K562 (cell line): ENCODE measurements at regions not wholly inside any gene's neighbourhood (a gene's known extent, or its start where the extent isn't known, plus 50 kb on each side); places are given as distances from the start of the nearest gene placed in this dataset.

Experiments
- ETV1 ChIP-seq: fragments of 450-650 bp; conservative IDR thresholded peaks from 2 replicates; pipeline ENCODE4 v1.6.1; 2016; ENCODE audit warnings: missing genetic modification characterization, control low read depth, low read depth, missing compliant biosample characterization
- FOSL1 ChIP-seq: fragments of 200-800 bp; sonication (Bioruptor generic); conservative IDR thresholded peaks from 2 replicates; pipeline ENCODE4 v1.6.1; 2016; ENCODE audit warnings: missing genetic modification characterization, missing compliant biosample characterization
- FOXJ3 ChIP-seq: sonication (generic); formaldehyde crosslinking; IDR thresholded peaks from 2 replicates; pipeline ENCODE4 v1.4.0; 2020; ENCODE audit warnings: mild to moderate bottlenecking, missing genetic modification reagents
- KDM1A ChIP-seq, 2 experiments: fragments of 450-650 bp; IDR thresholded peaks; 2 replicates each; pipeline ENCODE4 v1.6.1; 2016; ENCODE audit warnings: mild to moderate bottlenecking in 2 of 2
- MIER1 ChIP-seq: fragments of 450-650 bp; IDR thresholded peaks from 2 replicates; pipeline ENCODE4 v1.6.1; 2016; ENCODE audit warnings: antibody characterized with exemption, mild to moderate bottlenecking, low read depth
- NR4A1 ChIP-seq, 2 experiments: fragments of 250-450 bp in 1 of 2; fragments of 450-650 bp in 1 of 2; sonication (Bioruptor Pico) in 1 of 2; IDR thresholded peaks; 2 replicates each; pipeline versions ENCODE4 v1.4.0 to v1.6.1; 2016 to 2020; ENCODE audit warnings: mild to moderate bottlenecking in 2 of 2, missing compliant biosample characterization in 1 of 2, missing genetic modification characterization in 1 of 2, moderate library complexity in 1 of 2
- PRMT5 ChIP-seq: sonication (generic); formaldehyde crosslinking; IDR thresholded peaks from 2 replicates; pipeline ENCODE4 v1.5.0; 2020; ENCODE audit warnings: missing genetic modification reagents
- RHOXF2B ChIP-seq: fragments of 250-450 bp; sonication (Bioruptor Pico); conservative IDR thresholded peaks from 2 replicates; pipeline ENCODE4 v1.5.1; 2021
- ZBTB2 ChIP-seq: fragments of 450-650 bp; IDR thresholded peaks from 2 replicates; pipeline ENCODE4 v1.6.1; 2016; ENCODE audit warnings: antibody characterized with exemption
- ZNF133 ChIP-seq: fragments of 250-450 bp; sonication (Bioruptor Pico); IDR thresholded peaks from 2 replicates; pipeline ENCODE4 v1.4.0; 2020; ENCODE audit warnings: mild to moderate bottlenecking
- ZNF583 ChIP-seq: fragments of 250-450 bp; sonication (Bioruptor Pico); IDR thresholded peaks from 2 replicates; pipeline ENCODE4 v1.4.0; 2020

- no peak for TF ChIP-seq ZBTB2
- no peak for TF ChIP-seq KDM1A (IDR thresholded peaks at IDR 0.05)
- TF ChIP-seq ETV1: peak; percentile 66
- TF ChIP-seq PRMT5 (CRISPR knock-in tag): no peak
- no peak for TF ChIP-seq ZNF583 (CRISPR knock-in tag)
- no peak for TF ChIP-seq ZNF133 (CRISPR knock-in tag)
- peak; percentile 54 for TF ChIP-seq FOSL1 (tag)
- TF ChIP-seq FOXJ3 (CRISPR knock-in tag): no peak
- no peak for TF ChIP-seq MIER1
- TF ChIP-seq NR4A1 (CRISPR knock-in tag; IDR thresholded peaks at IDR 0.05): no peak
- peak; percentile 26; the same call in 1 of the 2 replicates for TF ChIP-seq NR4A1 (tag; IDR thresholded peaks at IDR 0.05)
- TF ChIP-seq RHOXF2B (CRISPR knock-in tag): no peak
- TF ChIP-seq, all 486 proteins: peak for 39
Observed at GRCh38 chr12:46483572-46484395, 111.2 kb upstream of the SLC38A2 start (continued).
